Prostate gland (tissue), 2 donors: ENCODE measurements at regions not wholly inside any gene's neighbourhood (a gene's known extent, or its start where the extent isn't known, plus 50 kb on each side); places are given as distances from the start of the nearest gene placed in this dataset.

Experiments
- POLR2AphosphoS5 ChIP-seq: sonication (generic); formaldehyde crosslinking; IDR thresholded peaks from one replicate; pipeline ENCODE4 v1.6.1; 2017; ENCODE audit warnings: antibody characterized with exemption
- TF ChIP-seq, protein P1 (sequence below), 4 experiments: fragments of 200-600 bp in 2 of 4; fragments of 450-650 bp in 2 of 4; sonication (generic) in 2 of 4; IDR thresholded peaks; 1 replicate in 3 of 4; 2 replicates in 1 of 4; pipeline ENCODE4 v1.5.1; 2016 to 2019; ENCODE audit warnings: antibody characterized with exemption in 4 of 4, mild to moderate bottlenecking in 2 of 4, moderate library complexity in 2 of 4

DNA sequence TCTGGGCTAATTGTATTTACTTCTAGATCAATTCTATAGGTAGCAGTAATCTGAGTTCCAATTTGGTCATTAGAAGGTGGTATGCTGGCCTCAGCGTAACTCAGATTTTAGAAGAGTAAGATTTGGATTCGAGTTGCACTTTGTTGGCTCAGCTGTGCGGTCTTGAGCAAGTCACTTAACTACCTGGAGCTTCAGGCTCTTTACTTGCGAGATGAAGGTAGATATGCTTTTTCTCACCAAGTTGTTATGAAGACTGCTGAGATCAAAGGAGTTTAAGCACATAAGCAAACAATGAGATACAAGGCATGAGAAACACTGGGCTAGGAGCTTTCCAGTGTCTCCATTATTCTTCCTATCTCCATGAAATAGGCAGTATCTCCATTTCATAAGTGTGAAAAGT, 133.8 kb upstream of the RANBP3L start:
- TF ChIP-seq, protein P1, sequence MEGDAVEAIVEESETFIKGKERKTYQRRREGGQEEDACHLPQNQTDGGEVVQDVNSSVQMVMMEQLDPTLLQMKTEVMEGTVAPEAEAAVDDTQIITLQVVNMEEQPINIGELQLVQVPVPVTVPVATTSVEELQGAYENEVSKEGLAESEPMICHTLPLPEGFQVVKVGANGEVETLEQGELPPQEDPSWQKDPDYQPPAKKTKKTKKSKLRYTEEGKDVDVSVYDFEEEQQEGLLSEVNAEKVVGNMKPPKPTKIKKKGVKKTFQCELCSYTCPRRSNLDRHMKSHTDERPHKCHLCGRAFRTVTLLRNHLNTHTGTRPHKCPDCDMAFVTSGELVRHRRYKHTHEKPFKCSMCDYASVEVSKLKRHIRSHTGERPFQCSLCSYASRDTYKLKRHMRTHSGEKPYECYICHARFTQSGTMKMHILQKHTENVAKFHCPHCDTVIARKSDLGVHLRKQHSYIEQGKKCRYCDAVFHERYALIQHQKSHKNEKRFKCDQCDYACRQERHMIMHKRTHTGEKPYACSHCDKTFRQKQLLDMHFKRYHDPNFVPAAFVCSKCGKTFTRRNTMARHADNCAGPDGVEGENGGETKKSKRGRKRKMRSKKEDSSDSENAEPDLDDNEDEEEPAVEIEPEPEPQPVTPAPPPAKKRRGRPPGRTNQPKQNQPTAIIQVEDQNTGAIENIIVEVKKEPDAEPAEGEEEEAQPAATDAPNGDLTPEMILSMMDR (IDR thresholded peaks at IDR 0.05): no peak
- TF ChIP-seq POLR2AphosphoS5: no peak
